Lung (tissue), 11 donors: ENCODE measurements at regions not wholly inside any gene's neighbourhood (a gene's known extent, or its start where the extent isn't known, plus 50 kb on each side); places are given as distances from the start of the nearest gene placed in this dataset.

Experiments used
- ATAC-seq: fragments of 200-7000 bp; cut with Tn5 transposase; one replicate; pipeline ENCODE4 v1.9.1; 2020; ENCODE audit warnings: moderate number of reproducible peaks; ENCODE audit not compliant: insufficient read depth, low FRiP score
- DNase-seq, 3 donors: peaks; one replicate each; pipeline ENCODE4 v3.0.0-alpha.2; 2013 to 2017
- H3K27ac ChIP-seq, 2 donors: one replicate each; pipeline ENCODE4 v1.5.1; 2013; ENCODE audit warnings: mild to moderate bottlenecking in 2 of 2, moderate library complexity in 2 of 2, control low read depth in 1 of 2, inconsistent platforms in 1 of 2, low read depth in 1 of 2, low read length in 1 of 2
- H3K27me3 ChIP-seq, 3 donors: one replicate each; pipeline ENCODE4 v1.5.1; 2013; ENCODE audit warnings: low read length in 2 of 3; ENCODE audit not compliant: control insufficient read depth in 3 of 3, insufficient read depth in 3 of 3
- H3K36me3 ChIP-seq, 4 donors: one replicate each; pipeline ENCODE4 v1.5.1; 2013; ENCODE audit warnings: low read length in 4 of 4, mild to moderate bottlenecking in 1 of 4, moderate library complexity in 1 of 4; ENCODE audit not compliant: control insufficient read depth in 4 of 4, insufficient read depth in 4 of 4
- H3K4me1 ChIP-seq, 5 donors: one replicate each; pipeline ENCODE4 v1.5.1; 2013; ENCODE audit warnings: low read length in 5 of 5, mild to moderate bottlenecking in 2 of 5, moderate library complexity in 1 of 5; ENCODE audit not compliant: control insufficient read depth in 5 of 5, insufficient read depth in 5 of 5
- H3K4me3 ChIP-seq: one replicate; pipeline ENCODE4 v1.5.1; 2013; ENCODE audit warnings: mild to moderate bottlenecking, control low read depth, moderate library complexity
- H3K9ac ChIP-seq, 2 donors: one replicate each; pipeline ENCODE4 v1.5.1; 2013; ENCODE audit warnings: low read length in 2 of 2, control low read depth in 1 of 2; ENCODE audit not compliant: insufficient read depth in 1 of 2
- H3K9me3 ChIP-seq, 4 donors: one replicate each; pipeline ENCODE4 v1.5.1; 2013; ENCODE audit warnings: low read length in 3 of 4, mild to moderate bottlenecking in 1 of 4, moderate library complexity in 1 of 4; ENCODE audit not compliant: control insufficient read depth in 4 of 4, insufficient read depth in 3 of 4
- WGBS, 2 donors: extraction: QIAGEN DNeasy Blood & Tissue Kit; methylation state at CpG; one replicate each; pipeline ENCODE4 v1.1.7; 2013; 5-methylcytosine and 5-hydroxymethylcytosine counted together
- TF ChIP-seq, protein P1 (sequence below): IDR thresholded peaks from 2 replicates; pipeline ENCODE4 v1.5.1; 2012; ENCODE audit warnings: mild to moderate bottlenecking; ENCODE audit errors: control extremely low read depth, extremely low read depth
- donor health status: control.
- donor health status: control.
- donor health status: Bipolar disorder and iron deficiency.
- donor health status: healthy.
- donor health status: DM: yes; HTN: yes; CAD: no.

DNA sequence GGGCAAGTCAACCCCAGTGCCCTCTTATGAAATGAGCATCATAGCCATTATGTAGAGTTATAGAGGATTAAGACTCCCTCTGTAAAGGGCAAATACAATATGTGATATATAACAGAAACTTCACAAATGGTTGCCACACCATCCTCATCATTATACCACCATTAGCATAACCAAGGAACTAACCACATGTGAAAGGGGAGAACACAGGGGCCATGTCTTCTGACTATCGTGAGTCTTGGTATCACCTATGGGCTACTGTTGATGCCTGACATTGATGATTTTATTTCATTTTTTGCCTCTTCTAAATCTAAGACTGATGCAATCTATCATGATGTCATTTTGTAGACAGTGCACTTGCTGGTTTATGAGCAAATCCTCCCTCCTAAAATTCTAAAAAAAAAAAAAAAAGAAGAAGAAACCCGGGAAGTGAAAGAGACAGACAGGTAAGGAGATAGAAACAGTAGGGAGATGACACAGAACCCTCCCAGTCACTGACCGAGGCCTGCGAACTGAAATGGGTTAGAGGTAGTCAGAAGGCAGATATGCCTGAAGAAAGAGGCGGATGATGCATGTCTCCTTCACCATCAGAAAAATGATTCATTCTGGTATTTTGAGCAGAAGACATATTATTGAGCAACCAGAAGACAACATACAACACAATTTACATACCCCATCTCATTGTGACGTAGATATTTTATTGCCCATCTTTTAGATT lies 266.0 kb downstream of the DMAC1 start:
- WGBS, 2 donors = 94% methylated on average over 6 of the region's 6 CpGs
- Histone ChIP-seq H3K27me3 (peaks cover 0 to 3% (median 0%) of the 10 kb centered on the region in 3 donors), H3K27ac (no peak overlapping the region), H3K36me3 (no peaks in the 10 kb centered on the region), H3K9me3 (no peaks in the 10 kb centered on the region), H3K4me1 (peaks cover 0 to 2% (median 0%) of the 10 kb centered on the region in 5 donors), H3K4me3 (no peak overlapping the region), H3K9ac (no peak overlapping the region)
- no peak for ATAC-seq
- DNase-seq = no peak
- TF ChIP-seq, protein P1, sequence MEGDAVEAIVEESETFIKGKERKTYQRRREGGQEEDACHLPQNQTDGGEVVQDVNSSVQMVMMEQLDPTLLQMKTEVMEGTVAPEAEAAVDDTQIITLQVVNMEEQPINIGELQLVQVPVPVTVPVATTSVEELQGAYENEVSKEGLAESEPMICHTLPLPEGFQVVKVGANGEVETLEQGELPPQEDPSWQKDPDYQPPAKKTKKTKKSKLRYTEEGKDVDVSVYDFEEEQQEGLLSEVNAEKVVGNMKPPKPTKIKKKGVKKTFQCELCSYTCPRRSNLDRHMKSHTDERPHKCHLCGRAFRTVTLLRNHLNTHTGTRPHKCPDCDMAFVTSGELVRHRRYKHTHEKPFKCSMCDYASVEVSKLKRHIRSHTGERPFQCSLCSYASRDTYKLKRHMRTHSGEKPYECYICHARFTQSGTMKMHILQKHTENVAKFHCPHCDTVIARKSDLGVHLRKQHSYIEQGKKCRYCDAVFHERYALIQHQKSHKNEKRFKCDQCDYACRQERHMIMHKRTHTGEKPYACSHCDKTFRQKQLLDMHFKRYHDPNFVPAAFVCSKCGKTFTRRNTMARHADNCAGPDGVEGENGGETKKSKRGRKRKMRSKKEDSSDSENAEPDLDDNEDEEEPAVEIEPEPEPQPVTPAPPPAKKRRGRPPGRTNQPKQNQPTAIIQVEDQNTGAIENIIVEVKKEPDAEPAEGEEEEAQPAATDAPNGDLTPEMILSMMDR = no peak

DNA sequence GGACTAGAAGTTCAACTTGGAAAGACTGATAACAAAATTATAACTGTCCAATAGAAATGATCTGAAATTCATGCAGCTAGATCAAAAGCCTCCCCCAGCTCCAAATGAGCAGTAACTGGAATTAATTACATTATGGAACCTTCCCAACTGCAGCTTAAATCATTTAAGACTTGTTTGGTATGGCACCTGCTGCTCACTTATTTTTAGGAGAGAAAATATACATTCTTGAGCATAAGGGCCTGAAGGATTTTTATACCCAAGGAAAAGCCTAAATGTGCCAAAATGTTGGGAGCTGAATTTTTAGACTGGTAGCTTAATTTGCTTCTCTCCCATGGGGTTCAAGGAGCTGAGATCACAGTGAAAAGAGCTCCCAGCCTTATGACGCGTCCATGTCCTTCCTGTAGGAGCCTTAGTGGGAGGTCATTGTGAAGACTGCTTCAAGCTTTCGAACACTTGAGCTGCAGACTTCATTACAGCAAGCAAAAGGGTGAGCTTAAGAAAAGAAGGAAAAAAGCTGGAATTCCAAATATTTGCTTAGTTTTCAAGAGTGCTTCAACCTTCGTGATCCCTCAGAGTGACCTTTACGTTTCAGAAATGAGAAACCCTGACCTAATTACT lies 276.0 kb downstream of the DMAC1 start:
- WGBS, 2 donors = 70 to 87% methylated on average over 5 of the region's 5 CpGs
- Histone ChIP-seq H3K27ac (no peak overlapping the region), H3K9ac (no peak overlapping the region), H3K9me3 (no peaks in the 10 kb centered on the region), H3K36me3 (no peaks in the 10 kb centered on the region), H3K27me3 (peaks cover 0 to under 1% (median 0%) of the 10 kb centered on the region in 3 donors), H3K4me3 (no peak overlapping the region), H3K4me1 (peaks cover 0 to 7% (median 0%) of the 10 kb centered on the region in 5 donors)
- no peak for ATAC-seq
- TF ChIP-seq, protein P1 = no peak
- DNase-seq = no peak

DNA sequence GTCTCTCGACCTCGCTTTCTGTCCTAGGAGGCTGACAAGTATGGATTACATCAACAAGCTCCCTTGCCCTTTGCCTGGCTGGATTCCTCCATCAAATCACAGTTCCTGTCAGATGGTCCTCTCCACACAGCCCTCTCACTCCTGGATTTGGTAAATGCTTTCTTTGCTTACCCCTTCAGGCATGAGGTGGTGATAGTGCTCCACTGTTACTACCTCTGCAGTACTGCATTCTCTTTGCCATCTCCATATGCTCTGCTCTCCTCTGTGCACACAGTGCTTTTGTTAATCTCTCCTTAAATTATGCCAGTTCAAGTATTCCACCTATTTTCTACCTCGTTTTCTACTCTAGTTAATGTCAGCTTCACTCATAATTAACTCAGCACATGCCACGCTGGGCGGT lies 279.2 kb downstream of the DMAC1 start:
- no peak overlapping the region for H3K9ac ChIP-seq
- H3K9me3 ChIP-seq = no peaks in the 10 kb centered on the region
- H3K4me1 ChIP-seq = peaks cover 0 to 16% (median 3%) of the 10 kb centered on the region in 5 donors
- no peaks in the 10 kb centered on the region for H3K36me3 ChIP-seq
- 69 to 73% methylated on average over 5 of the region's 5 CpGs for WGBS, 2 donors
- H3K27me3 ChIP-seq = no peaks in the 10 kb centered on the region
- DNase-seq (no peak), ATAC-seq (no peak)
- H3K27ac ChIP-seq = no peak overlapping the region
- TF ChIP-seq, protein P1 = no peak
- no peak overlapping the region for H3K4me3 ChIP-seq
